ENCODE measurements at regions not wholly inside any gene's neighbourhood (a gene's known extent, or its start where the extent isn't known, plus 50 kb on each side); places are given as distances from the start of the nearest gene placed in this dataset.

GRCh38 chr21:28856588-28857250 lies 136.0 kb downstream of the LTN1 start:
- TF ChIP-seq, protein P1, sequence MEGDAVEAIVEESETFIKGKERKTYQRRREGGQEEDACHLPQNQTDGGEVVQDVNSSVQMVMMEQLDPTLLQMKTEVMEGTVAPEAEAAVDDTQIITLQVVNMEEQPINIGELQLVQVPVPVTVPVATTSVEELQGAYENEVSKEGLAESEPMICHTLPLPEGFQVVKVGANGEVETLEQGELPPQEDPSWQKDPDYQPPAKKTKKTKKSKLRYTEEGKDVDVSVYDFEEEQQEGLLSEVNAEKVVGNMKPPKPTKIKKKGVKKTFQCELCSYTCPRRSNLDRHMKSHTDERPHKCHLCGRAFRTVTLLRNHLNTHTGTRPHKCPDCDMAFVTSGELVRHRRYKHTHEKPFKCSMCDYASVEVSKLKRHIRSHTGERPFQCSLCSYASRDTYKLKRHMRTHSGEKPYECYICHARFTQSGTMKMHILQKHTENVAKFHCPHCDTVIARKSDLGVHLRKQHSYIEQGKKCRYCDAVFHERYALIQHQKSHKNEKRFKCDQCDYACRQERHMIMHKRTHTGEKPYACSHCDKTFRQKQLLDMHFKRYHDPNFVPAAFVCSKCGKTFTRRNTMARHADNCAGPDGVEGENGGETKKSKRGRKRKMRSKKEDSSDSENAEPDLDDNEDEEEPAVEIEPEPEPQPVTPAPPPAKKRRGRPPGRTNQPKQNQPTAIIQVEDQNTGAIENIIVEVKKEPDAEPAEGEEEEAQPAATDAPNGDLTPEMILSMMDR (IDR thresholded peaks at IDR 0.05), result no peak
- no peak for TF ChIP-seq POLR2A (IDR thresholded peaks at IDR 0.05)

Data from uterus (tissue), 2 donors.